ENCODE measurements at regions not wholly inside any gene's neighbourhood (a gene's known extent, or its start where the extent isn't known, plus 50 kb on each side); places are given as distances from the start of the nearest gene placed in this dataset.

DNA sequence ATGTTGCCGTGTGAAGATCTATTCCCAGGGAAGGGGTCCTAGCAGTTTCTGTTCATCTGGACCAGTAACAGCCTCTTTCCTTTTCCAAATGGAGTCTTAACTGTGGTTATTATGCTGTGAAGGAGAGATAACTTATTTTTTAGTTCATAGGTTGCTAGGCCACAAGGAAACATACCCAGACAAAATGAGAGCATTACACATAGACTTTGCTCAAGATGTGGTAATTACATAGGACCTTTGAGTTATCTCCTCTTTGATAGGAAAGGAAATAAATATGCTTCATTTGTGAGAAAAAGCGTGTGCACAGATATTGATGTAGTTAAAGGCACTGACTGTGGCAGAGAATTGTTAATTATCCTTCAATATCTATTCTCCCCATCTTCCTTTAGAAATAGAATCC lies 52.5 kb upstream of the SNX2 start (continued):
- TF ChIP-seq, protein P1, sequence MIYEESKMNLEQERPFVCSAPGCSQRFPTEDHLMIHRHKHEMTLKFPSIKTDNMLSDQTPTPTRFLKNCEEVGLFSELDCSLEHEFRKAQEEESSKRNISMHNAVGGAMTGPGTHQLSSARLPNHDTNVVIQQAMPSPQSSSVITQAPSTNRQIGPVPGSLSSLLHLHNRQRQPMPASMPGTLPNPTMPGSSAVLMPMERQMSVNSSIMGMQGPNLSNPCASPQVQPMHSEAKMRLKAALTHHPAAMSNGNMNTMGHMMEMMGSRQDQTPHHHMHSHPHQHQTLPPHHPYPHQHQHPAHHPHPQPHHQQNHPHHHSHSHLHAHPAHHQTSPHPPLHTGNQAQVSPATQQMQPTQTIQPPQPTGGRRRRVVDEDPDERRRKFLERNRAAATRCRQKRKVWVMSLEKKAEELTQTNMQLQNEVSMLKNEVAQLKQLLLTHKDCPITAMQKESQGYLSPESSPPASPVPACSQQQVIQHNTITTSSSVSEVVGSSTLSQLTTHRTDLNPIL (CRISPR knock-in tag; IDR thresholded peaks at IDR 0.05; ENCODE audit: low read depth) = no peak
- TF ChIP-seq SNAI2 (CRISPR knock-in tag; IDR thresholded peaks at IDR 0.05) (no peak), GLIS3 (CRISPR knock-in tag; IDR thresholded peaks at IDR 0.05) (no peak), ZFP3 (CRISPR knock-in tag; IDR thresholded peaks at IDR 0.05) (no peak), ISL1 (CRISPR knock-in tag; IDR thresholded peaks at IDR 0.05) (no peak), BACH2 (CRISPR knock-in tag; IDR thresholded peaks at IDR 0.05; ENCODE audit: borderline replicate concordance) (no peak), TCF4 (CRISPR knock-in tag; IDR thresholded peaks at IDR 0.05; ENCODE audit: borderline replicate concordance) (no peak), RARB (CRISPR knock-in tag; IDR thresholded peaks at IDR 0.05) (no peak), OSR1 (CRISPR knock-in tag; IDR thresholded peaks at IDR 0.05) (no peak), PATZ1 (CRISPR knock-in tag; IDR thresholded peaks at IDR 0.05; ENCODE audit: borderline replicate concordance) (no peak), ZNF565 (CRISPR knock-in tag; conservative IDR thresholded peaks at IDR 0.05; ENCODE audit: low read depth) (no peak)

DNA sequence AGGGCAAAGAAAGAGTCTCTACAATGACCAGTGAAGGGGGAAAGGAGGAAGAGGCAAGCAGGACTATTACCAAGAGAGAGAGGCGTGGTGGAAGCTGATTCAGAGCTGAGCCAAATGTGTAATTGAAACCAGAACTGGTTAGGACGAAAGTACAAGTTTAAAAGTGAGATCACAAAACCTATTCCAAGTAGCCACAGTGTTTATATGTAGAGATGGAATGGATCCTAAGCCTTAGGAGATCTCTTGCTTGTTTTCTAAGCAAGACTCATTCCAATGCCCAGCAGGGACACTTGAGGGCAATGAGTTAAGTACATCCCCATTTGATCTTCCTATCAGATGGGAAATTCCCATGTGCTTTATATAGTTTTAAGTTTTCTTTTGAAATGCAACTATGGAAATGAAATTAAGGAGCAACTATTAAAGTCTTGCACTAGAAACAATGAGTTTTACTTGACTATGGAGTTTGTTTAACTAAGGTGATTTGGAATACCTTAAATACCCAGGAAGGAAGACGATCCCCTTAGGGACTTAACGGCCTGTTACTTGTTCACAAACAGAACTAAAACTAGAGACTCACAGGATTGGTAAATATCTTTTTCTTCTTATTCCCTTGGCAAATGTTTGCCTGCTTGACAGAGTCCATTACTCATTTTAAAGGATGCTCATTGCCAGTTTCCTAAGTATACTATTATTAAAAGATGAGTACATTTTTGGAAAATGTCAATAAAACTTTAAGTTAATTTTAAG lies 51.1 kb upstream of the SNX2 start:
- ATAC-seq = peak; percentile 92

More for the DNA sequence above, 51.1 kb upstream of the SNX2 start:
- TF ChIP-seq RARB (CRISPR knock-in tag; IDR thresholded peaks at IDR 0.05) = no peak
- no peak for TF ChIP-seq BACH2 (CRISPR knock-in tag; IDR thresholded peaks at IDR 0.05; ENCODE audit: borderline replicate concordance)
- TF ChIP-seq OSR1 (CRISPR knock-in tag; IDR thresholded peaks at IDR 0.05) = no peak
- TF ChIP-seq ZC3H10 (CRISPR knock-in tag; IDR thresholded peaks at IDR 0.05) = no peak
